Ishikawa (cell line): ENCODE measurements at regions not wholly inside any gene's neighbourhood (a gene's known extent, or its start where the extent isn't known, plus 50 kb on each side); places are given as distances from the start of the nearest gene placed in this dataset.

ENCODE experiments used
- CEBPB ChIP-seq: IDR thresholded peaks from 2 replicates; pipeline ENCODE4 v1.6.1; 2012
- EGR1 ChIP-seq: IDR thresholded peaks from 2 replicates; pipeline ENCODE4 v1.6.1; 2012
- EP300 ChIP-seq: IDR thresholded peaks from 2 replicates; pipeline ENCODE4 v1.6.1; 2012; ENCODE audit warnings: borderline replicate concordance
- FOXM1 ChIP-seq: IDR thresholded peaks from 2 replicates; pipeline ENCODE4 v1.6.1; 2012; ENCODE audit warnings: low read depth, borderline replicate concordance
- RAD21 ChIP-seq: IDR thresholded peaks from 2 replicates; pipeline ENCODE4 v1.6.1; 2012; ENCODE audit warnings: low read depth
- TAF1 ChIP-seq: IDR thresholded peaks from 2 replicates; pipeline ENCODE4 v1.6.1; 2012; ENCODE audit warnings: low read depth, mild to moderate bottlenecking
- TCF12 ChIP-seq: IDR thresholded peaks from 2 replicates; pipeline ENCODE4 v1.6.1; 2012; ENCODE audit warnings: low read depth
- USF1 ChIP-seq: IDR thresholded peaks from 2 replicates; pipeline ENCODE4 v1.6.1; 2012
- YY1 ChIP-seq: IDR thresholded peaks from 2 replicates; pipeline ENCODE4 v1.6.1; 2012; ENCODE audit warnings: low read depth
- ZBTB7A ChIP-seq: IDR thresholded peaks from 2 replicates; pipeline ENCODE4 v1.6.1; 2012; ENCODE audit warnings: low read depth
- TF ChIP-seq, protein P1 (sequence below): IDR thresholded peaks from 2 replicates; pipeline ENCODE4 v1.6.1; 2012
- TF ChIP-seq, protein P2 (sequence below): IDR thresholded peaks from 2 replicates; pipeline ENCODE4 v1.6.1; 2012; ENCODE audit warnings: low read depth, mild to moderate bottlenecking

DNA sequence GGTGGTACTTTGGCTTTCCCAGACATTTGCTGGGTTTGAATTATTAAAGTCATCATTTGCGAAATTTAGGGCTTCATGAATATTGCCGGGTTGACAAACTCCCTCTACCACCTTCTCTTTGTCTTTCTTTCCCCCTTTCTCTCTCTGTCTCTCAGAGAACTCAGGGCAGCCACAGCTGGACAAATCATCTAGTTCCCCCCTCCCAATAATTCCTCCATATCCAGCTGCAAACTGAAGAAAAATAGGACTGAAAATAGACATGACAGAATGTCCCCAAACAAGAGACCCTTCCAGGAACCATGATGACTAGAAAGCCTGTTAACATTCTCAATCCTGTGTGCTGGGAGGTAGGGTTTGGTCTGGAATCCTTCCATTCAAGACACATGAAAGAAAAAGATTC lies 67.1 kb upstream of the TBX5 start:
- no peak for TF ChIP-seq CEBPB
- TF ChIP-seq FOXM1: no peak
- TF ChIP-seq, protein P1, sequence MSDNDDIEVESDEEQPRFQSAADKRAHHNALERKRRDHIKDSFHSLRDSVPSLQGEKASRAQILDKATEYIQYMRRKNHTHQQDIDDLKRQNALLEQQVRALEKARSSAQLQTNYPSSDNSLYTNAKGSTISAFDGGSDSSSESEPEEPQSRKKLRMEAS: no peak
- TF ChIP-seq TCF12: no peak
- TF ChIP-seq ZBTB7A: no peak
- no peak for TF ChIP-seq RAD21
- TF ChIP-seq, protein P2, sequence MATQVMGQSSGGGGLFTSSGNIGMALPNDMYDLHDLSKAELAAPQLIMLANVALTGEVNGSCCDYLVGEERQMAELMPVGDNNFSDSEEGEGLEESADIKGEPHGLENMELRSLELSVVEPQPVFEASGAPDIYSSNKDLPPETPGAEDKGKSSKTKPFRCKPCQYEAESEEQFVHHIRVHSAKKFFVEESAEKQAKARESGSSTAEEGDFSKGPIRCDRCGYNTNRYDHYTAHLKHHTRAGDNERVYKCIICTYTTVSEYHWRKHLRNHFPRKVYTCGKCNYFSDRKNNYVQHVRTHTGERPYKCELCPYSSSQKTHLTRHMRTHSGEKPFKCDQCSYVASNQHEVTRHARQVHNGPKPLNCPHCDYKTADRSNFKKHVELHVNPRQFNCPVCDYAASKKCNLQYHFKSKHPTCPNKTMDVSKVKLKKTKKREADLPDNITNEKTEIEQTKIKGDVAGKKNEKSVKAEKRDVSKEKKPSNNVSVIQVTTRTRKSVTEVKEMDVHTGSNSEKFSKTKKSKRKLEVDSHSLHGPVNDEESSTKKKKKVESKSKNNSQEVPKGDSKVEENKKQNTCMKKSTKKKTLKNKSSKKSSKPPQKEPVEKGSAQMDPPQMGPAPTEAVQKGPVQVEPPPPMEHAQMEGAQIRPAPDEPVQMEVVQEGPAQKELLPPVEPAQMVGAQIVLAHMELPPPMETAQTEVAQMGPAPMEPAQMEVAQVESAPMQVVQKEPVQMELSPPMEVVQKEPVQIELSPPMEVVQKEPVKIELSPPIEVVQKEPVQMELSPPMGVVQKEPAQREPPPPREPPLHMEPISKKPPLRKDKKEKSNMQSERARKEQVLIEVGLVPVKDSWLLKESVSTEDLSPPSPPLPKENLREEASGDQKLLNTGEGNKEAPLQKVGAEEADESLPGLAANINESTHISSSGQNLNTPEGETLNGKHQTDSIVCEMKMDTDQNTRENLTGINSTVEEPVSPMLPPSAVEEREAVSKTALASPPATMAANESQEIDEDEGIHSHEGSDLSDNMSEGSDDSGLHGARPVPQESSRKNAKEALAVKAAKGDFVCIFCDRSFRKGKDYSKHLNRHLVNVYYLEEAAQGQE: no peak
- no peak for TF ChIP-seq YY1
- no peak for TF ChIP-seq EGR1
- TF ChIP-seq EP300: no peak
- no peak for TF ChIP-seq TAF1
- no peak for TF ChIP-seq USF1
